ENCODE measurements at regions not wholly inside any gene's neighbourhood (a gene's known extent, or its start where the extent isn't known, plus 50 kb on each side); places are given as distances from the start of the nearest gene placed in this dataset.

- H3K4me1 ChIP-seq, result no peaks in the 10 kb centered on the region; the same call in 2 of the 3 replicates
- ATAC-seq, result no peak
- DNase-seq (ENCODE audit: low read depth in 1 of 2, low spot score in 1 of 2), result no peak
- H3K4me3 ChIP-seq, result no peak overlapping the region
- TF ChIP-seq HDAC2 (IDR thresholded peaks at IDR 0.05) (no peak), MYC (IDR thresholded peaks at IDR 0.05; ENCODE audit: borderline replicate concordance, low read length) (no peak), SREBF2 (IDR thresholded peaks at IDR 0.05) (no peak), ZSCAN20 (CRISPR knock-in tag; IDR thresholded peaks at IDR 0.05) (no peak), REST (IDR thresholded peaks at IDR 0.05) (no peak), PHF8 (IDR thresholded peaks at IDR 0.05; ENCODE audit: borderline replicate concordance, low read depth) (no peak), ATOH8 (CRISPR knock-in tag; IDR thresholded peaks at IDR 0.05; ENCODE audit: low read depth) (no peak), CBX8 (IDR thresholded peaks at IDR 0.05) (no peak), ZC3H11A (IDR thresholded peaks at IDR 0.05) (no peak), POLR2A (IDR thresholded peaks at IDR 0.05; ENCODE audit: low read length) (no peak), TP53 (CRISPR knock-in tag; IDR thresholded peaks at IDR 0.05) (no peak), POLR2AphosphoS2 (conservative IDR thresholded peaks at IDR 0.05; ENCODE audit: low read length) (no peak), GATA3 (IDR thresholded peaks at IDR 0.05; ENCODE audit: borderline replicate concordance) (no peak), MAFK (IDR thresholded peaks at IDR 0.05; ENCODE audit: partially characterized antibody) (no peak), JUN (IDR thresholded peaks at IDR 0.05) (no peak), FOSL2 (IDR thresholded peaks at IDR 0.05) (no peak), FOSL2 (CRISPR knock-in tag; IDR thresholded peaks at IDR 0.05) (no peak), CEBPB (IDR thresholded peaks at IDR 0.05) (no peak), FOSB (CRISPR knock-in tag; IDR thresholded peaks at IDR 0.05) (no peak), NPAS2 (CRISPR knock-in tag; IDR thresholded peaks at IDR 0.05; ENCODE audit: borderline replicate concordance) (no peak), HEYL (CRISPR knock-in tag; IDR thresholded peaks at IDR 0.05) (no peak)
- H3K9me3 ChIP-seq, result no peaks in the 10 kb centered on the region
- POLR2A ChIA-PET, result no interaction called here
- H3K4me2 ChIP-seq, result no peak overlapping the region
- CTCF ChIA-PET, result no interaction called here
- FAIRE-seq, result no peak
- WGBS (ENCODE audit: missing lambda C conversion rate), result 75% methylated on average over 4 of the region's 4 CpGs
- H3K27ac ChIP-seq, result no peak overlapping the region
These were observed 754.4 kb upstream of the MARCKS start for GRCh38 chr6:113102761-113103160.

GRCh38 chr6:113103634-113104361 lies 753.3 kb upstream of the MARCKS start:
- no peaks in the 10 kb centered on the region for H3K9me3 ChIP-seq
- no peak for FAIRE-seq
- ChIA-PET POLR2A (no interaction called here), CTCF (no interaction called here)
- H3K4me2 ChIP-seq, result no peak overlapping the region
- no peak overlapping the region for H3K27ac ChIP-seq
- H3K4me3 ChIP-seq, result no peak overlapping the region
- WGBS (ENCODE audit: missing lambda C conversion rate), result 39% methylated on average over 4 of the region's 4 CpGs
- H3K4me1 ChIP-seq, result no peaks in the 10 kb centered on the region; the same call in 2 of the 3 replicates
- TF ChIP-seq FOSB (CRISPR knock-in tag; IDR thresholded peaks at IDR 0.05), result no peak
- TF ChIP-seq ZSCAN20 (CRISPR knock-in tag; IDR thresholded peaks at IDR 0.05), result no peak
- TF ChIP-seq EP300 (IDR thresholded peaks at IDR 0.05), result no peak
- no peak for TF ChIP-seq RCOR1 (IDR thresholded peaks at IDR 0.05; ENCODE audit: low read depth, low read length)
- TF ChIP-seq USF2 (IDR thresholded peaks at IDR 0.05), result no peak
- no peak for TF ChIP-seq EHMT2 (IDR thresholded peaks at IDR 0.05; ENCODE audit: low read depth)
- no peak for TF ChIP-seq MAX (IDR thresholded peaks at IDR 0.05)
- ATAC-seq, result no peak
- DNase-seq (ENCODE audit: low read depth in 1 of 2, low spot score in 1 of 2), result no peak

All from A549 (cell line).